ENCODE measurements at regions not wholly inside any gene's neighbourhood (a gene's known extent, or its start where the extent isn't known, plus 50 kb on each side); places are given as distances from the start of the nearest gene placed in this dataset.
"Not testable (repeated sequence)": the region's sequence is repeated elsewhere in the genome, so short reads cannot be mapped to it uniquely, and the experiment has no call there.

DNA sequence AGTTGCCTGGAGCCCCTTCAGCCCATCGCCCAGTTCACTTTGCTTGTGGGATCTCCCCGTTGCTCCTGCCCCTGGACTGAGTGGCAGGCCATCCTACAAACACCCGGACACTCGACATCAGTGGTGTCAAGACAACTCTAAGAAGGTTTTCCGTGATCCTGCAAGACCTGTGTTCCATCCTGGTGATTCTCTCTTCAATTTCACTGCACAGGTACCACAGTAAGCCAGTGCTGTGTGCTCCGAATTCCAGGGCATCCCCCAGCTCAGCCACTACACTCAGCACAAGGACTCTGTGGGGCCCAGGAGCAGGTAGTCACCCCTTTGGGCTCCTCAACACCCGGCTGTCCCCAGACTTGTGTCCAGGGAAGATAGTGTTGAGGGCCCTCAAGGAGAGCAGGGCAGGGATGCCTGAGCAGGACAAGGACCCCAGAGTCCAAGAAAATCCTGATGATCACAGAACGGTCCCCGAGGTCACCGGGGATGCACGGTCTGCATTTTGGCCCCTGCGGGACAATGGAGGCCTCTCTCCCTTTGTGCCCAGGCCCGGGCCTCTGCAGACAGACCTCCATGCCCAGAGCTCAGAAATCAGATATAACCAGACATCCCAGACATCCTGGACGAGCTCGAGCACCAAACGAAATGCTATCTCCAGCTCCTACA is 146.9 kb upstream of the C1QTNF3 start:
- TF ChIP-seq, protein P1, sequence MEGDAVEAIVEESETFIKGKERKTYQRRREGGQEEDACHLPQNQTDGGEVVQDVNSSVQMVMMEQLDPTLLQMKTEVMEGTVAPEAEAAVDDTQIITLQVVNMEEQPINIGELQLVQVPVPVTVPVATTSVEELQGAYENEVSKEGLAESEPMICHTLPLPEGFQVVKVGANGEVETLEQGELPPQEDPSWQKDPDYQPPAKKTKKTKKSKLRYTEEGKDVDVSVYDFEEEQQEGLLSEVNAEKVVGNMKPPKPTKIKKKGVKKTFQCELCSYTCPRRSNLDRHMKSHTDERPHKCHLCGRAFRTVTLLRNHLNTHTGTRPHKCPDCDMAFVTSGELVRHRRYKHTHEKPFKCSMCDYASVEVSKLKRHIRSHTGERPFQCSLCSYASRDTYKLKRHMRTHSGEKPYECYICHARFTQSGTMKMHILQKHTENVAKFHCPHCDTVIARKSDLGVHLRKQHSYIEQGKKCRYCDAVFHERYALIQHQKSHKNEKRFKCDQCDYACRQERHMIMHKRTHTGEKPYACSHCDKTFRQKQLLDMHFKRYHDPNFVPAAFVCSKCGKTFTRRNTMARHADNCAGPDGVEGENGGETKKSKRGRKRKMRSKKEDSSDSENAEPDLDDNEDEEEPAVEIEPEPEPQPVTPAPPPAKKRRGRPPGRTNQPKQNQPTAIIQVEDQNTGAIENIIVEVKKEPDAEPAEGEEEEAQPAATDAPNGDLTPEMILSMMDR (IDR thresholded peaks at IDR 0.05; ENCODE audit: low read depth, low read length), result not testable (repeated sequence)
- TF ChIP-seq EZH2phosphoT487 (IDR thresholded peaks at IDR 0.05; ENCODE audit: low read depth), result not testable (repeated sequence)

Data from OCI-LY3 (cell line).